ENCODE measurements at regions not wholly inside any gene's neighbourhood (a gene's known extent, or its start where the extent isn't known, plus 50 kb on each side); places are given as distances from the start of the nearest gene placed in this dataset.

GRCh38 chr3:181909241-181909640 is 197.5 kb downstream of the SOX2 start:
- TF ChIP-seq, protein P1, sequence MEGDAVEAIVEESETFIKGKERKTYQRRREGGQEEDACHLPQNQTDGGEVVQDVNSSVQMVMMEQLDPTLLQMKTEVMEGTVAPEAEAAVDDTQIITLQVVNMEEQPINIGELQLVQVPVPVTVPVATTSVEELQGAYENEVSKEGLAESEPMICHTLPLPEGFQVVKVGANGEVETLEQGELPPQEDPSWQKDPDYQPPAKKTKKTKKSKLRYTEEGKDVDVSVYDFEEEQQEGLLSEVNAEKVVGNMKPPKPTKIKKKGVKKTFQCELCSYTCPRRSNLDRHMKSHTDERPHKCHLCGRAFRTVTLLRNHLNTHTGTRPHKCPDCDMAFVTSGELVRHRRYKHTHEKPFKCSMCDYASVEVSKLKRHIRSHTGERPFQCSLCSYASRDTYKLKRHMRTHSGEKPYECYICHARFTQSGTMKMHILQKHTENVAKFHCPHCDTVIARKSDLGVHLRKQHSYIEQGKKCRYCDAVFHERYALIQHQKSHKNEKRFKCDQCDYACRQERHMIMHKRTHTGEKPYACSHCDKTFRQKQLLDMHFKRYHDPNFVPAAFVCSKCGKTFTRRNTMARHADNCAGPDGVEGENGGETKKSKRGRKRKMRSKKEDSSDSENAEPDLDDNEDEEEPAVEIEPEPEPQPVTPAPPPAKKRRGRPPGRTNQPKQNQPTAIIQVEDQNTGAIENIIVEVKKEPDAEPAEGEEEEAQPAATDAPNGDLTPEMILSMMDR (conservative IDR thresholded peaks at IDR 0.05), result no peak
- TF ChIP-seq EZH2 (IDR thresholded peaks at IDR 0.05; ENCODE audit: low read depth), result no peak

All from PC-9 (cell line).